ENCODE measurements at regions not wholly inside any gene's neighbourhood (a gene's known extent, or its start where the extent isn't known, plus 50 kb on each side); places are given as distances from the start of the nearest gene placed in this dataset.

DNA sequence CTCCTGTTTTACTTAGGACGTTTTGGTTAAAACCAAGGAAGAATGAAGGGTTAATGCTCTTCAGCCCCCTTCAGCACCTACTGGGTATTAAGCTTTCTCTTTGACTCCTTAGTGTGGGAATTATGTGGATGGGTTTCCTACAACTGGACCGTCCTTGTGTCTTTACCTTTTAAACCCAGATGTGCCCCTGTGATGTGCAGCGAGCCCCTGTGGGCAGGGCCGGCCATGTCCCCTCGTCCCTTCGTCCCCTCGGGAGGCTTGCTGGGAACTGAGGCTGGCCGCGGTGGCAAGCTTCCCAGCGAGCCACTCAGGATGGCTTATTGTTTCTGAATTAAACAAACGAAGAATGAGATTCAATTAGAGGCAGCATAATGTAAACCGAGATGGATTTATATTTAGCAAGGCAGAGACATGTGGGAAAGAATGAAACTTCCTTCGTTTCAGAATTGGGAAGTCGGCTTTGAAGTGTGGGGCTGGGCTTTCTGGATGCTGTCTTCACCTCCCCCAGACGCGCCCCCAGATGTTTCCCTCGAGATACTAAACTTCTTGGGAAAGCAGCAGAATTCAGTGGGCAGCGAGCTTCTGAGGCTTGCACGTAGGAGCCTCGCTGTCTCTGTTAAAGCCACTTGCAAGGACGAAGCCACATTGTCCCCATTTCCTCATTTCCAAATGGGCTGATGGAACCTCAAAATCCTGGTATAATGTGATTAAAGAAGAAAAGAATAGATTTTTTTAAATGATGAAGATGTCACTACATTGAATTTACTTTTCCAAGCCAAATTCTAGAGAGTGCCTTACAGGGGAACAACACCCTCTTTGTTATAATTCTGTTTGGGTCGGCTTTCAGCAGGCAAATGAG lies 146.0 kb downstream of the VAPA start:
- DNase-seq, result no peak

DNA sequence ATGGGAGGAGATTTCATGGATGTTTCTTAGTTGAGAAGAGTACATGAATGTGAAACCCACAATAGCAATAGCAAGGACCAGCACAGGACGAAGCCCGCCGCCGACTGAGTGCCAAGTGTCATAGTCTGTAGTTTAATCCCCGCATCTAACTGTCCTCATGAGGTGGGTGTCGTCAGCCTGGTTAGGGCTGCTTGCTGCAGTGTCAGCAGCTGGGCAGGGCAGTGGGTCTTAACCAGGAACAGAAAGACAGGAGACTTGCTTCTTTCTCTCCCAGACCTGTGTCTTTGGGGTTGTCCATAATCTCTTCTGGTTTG lies 146.6 kb downstream of the VAPA start:
- no peak for DNase-seq

DNA sequence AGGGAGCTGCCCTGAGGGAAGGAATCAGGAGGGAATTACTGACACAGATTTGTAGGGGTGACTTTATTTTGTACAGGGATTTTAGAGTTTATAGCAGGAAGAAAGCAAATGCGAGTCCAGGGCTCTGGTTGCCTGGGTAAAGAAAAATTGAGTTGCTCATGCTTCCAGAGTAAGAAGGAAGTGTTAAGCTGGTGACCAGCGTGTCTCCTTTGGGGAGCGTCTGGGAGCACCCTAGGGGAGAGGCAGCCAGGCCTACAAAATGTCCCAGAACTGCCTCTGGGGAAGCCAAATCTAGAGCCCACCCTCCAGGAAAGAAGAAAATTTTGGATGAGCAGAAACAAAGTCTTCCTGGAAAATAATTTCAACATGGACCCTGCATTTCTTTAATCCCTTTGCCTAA lies 147.0 kb downstream of the VAPA start:
- no peak for DNase-seq

DNA sequence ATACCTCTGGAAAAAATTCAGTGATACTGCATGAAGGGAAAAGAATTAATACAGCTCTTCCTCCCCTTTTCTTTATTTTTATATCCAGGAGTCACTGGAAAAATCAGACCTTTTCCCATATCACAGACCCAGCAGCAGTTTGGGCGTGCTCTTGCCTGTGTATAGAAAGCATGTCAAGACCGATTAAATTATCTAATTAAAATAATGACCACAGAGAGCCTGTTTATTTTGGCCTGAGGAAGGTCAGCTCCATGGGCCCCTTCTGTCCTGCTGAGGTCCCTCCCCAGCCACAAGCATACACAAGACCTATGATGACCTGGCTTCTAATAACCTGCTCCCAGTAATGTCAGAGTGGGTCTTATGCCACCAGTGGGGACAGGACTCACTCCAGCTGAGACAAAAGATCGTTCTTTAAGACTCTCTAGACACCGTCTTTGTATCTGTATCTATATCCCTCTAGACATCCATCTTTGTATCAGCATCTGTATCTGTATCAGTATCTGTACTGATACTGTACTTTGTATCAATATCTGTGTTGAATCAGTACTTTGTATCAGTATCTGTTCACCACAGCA lies 147.8 kb downstream of the VAPA start:
- DNase-seq, result no peak

DNA sequence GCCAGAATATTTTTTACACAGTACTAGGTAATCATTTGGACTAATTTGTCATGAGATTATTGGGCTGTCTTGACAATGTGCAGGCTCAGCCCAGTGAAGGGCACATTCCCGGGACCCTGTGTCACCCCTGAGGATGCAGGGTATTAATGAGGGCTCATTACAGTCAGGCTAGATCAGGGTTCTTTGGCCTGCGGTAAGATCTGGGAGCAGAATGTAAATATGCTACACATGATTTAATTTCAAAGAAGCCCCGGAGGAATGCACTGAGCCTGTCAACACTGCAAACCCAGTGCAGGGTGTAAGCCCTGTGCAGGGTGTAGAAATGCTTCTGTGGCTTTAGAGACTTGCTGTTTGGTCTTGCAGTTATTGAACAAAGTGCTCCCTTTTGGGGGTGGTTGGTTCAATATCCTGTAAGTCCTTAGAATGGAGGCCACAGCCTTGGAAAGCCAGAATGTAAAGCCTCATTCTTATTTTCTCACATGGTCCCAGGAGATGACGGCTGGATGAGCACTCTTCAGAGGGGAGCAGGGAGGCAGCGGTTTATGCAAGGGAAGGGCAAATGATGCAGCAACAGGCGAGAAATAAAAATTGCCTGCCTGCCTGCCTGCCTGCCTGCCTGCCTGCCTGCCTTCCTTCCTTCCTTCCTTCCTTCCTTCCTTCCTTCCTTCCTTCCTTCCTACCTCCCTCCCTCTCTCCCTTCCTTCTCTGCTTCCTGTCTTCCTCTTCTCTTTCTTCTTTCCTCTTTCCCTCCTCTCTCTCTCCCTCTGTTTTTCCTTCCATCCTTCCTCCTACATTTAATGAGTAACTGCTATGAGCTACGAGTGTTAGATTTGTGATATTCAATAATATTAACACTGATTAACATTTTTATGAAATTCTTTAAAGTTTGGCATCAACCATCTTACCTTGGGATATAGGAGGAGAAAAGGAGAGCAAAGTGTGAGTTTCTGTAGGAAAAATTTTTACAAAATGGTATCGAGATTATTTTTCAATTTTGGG lies 148.8 kb downstream of the VAPA start:
- DNase-seq, result no peak

DNA sequence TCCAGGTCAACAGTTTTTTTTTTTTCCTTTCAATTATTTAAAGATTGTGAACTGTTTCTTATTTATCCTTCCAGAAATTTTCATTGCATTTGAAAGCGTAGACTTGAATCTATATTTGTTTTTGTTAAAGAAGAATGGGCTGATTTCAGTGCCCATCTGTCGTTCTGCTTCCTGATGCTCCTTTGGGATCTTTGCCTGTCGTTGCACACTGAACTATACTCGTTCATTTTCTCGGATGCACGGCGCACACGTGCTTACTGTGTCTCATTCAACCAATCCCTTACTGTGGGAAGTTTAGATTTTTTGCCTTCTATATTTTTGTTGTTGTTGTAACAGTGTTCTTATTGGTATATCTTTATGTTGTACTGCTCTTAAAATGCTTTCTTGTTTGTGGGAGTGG lies 149.7 kb downstream of the VAPA start:
- no peak for DNase-seq

DNA sequence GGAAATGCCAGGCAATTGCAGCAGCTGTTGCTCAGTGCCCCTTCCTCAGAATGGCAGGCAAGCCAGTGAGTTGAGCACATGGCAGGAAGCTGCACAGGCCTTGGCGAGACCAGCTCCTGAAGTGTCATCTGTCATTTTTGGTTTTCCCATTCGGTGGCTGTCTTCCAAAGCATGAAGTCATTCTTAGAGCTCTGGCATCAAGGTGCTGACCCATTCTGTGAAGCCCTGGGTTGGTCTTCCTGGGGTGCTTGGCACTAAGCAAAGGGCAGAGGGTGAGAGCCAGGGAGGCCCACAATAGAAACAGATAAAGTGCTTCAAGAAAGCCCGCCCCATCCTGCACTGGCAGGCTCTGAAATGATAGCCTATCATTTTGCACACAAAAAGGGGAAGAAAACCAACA lies 150.5 kb downstream of the VAPA start:
- no peak for DNase-seq

DNA sequence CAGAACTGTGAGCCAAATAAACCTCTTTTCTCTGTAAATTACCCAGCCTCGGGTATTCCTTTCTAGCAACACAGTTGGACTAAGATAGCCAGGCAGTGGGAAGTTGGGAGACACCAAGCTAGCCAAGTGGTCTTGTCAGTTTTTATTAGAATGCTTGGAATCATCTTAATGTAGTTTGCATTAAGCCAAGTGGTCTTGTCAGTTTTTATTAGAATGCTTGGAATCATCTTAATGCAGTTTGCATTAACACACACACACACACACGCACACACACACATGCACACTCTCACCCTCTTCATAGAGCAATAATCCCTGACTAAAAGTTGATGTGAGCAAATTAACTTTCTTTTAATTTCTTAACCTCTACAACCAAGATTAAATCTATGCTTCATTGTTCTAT lies 151.5 kb downstream of the VAPA start:
- no peak for DNase-seq

DNA sequence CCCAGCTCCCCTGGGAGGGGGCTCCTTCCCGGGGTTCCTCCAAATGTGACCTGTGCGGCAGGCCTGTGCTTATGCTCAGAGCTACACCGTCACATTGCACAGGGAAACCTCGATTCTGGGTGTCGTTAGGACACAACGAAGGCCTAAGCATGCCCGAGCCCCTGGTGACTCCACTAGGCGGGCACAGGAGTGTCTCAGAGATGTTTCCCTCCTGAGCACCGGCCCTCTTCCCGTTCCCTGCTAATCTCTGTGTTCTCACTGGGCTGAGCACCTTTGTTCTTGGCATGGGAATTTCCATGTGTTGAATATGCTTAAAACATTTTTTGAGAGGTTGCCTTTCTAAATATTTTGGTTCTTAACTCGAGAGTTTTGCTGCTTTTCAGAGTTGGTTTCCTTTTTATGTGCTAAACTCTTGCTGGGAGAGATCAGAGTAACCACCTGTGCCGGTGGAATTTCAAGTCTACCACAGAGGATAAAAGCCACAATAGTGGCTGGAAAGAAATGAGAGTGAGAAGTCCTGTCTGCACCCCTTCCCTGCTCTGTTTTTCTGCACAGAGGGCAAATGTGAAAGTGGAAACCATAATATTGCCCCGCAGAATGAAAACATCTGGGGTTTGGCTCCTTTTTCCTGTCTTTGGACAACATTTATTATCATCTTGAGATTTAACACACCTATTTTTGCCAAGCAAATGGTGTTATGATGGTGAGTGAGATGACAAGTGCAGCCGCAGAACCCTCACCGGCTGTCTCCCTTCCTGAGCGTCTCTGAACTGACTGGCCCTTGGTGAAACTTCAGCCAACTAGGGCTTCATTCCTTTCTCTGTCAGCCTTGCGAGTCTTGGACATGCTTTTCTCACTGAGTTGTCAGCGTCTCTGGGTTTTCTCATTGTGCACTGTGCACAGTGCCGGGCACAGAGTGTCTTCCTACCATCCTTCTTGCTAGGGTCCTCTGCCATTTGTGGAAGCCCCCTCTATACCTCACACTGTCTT lies 154.1 kb downstream of the VAPA start:
- DNase-seq, result no peak

DNA sequence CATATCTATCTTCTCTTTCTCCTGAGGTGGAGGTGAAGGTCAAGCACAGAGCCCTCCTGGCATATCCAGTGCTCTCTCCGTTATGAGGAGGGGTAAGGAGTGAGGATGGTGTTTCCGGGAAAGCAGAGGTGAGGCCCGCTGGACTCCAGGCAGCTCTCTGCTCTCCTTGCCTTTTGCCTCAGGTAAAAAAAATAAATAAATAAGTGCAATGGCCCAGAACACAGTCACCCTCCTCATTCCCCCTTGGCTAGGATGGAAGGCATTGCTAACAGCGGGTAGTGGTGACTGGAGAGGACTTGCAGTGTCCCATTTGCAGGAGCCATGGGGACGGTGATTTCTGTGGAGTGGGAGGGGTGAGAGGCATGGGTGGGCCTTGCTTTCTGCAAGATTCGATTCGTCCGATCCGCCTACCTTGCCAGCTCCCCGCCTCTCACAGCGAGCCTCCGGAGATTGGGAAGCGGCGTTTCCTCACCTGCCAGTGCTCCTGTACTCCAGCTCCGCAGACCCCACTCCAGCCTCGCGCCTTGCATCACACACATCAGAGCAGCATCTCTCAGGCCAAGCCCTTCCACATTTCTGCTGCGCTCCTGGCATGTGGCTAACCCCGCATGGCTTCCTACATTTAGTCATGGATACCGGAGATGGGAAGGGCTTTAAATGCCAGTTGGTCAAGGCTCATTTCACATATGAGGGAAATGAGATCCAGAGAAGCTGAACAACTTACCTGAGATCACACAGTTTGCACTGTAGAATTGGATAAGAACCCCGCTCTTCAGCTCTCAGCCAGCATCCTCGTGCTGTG lies 155.2 kb downstream of the VAPA start:
- no peak for DNase-seq

DNA sequence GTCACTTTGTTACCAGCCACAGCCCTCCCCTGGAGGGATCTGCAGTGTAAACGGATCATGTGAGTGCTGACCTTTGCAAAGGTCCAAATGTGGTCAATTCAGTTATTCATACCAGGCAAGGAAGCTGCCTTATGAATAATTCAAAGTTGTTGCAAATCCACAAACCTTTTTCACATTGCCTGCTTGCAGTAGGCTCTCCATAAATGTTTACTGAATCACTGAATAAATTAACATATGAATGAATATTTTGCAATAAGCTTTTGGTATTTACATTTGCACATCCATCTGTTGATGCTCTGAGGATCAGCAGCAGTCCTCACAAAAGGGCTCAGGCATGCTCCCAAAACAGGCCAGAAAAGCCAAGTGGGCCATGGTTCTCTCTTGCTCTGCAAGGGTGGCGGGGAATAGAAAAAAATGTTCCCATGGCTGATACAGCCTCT lies 156.8 kb downstream of the VAPA start:
- no peak for DNase-seq

DNA sequence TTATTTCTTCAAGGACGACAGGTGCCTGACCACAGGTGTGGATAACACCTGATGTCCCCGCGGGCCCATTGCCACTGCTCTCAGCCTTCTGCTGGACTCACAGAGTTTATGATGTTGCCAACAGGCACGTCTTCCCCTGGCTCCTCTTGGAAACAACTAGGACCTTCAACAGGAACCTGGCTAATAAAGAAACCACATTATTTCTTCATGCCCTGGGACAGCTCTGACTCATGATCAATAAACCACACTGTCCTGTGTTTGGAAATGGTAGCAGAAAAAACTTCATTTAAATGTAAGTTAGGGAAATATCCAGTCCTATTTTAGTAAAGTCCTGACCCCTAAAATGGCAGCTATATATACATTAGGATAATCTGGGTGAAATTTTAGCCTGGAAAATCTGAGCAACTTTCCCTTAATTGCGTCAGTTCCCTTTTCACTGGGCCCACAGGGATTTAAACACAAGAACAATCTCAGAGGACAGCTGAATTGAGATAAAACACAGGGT lies 158.9 kb downstream of the VAPA start:
- DNase-seq, result no peak

DNA sequence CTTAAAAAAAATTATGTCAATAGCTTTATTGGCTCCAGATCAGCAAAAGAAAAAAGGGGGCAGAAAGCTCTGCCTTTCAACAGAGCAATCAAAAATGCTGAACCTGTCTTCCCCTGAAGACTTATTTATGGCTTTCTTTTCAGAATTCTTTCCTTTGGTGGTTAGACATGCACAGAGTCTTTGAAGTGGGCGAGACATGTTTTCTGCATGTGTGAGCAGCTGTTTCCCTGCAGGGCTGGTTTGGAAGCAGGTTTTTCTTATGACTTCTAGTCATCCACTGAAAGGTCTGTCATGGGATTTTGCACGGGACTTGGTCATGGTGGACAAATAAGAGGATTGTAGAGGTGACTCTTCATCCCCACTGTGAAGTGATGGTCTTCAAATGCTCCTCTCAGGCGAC lies 160.3 kb downstream of the VAPA start:
- no peak for DNase-seq

DNA sequence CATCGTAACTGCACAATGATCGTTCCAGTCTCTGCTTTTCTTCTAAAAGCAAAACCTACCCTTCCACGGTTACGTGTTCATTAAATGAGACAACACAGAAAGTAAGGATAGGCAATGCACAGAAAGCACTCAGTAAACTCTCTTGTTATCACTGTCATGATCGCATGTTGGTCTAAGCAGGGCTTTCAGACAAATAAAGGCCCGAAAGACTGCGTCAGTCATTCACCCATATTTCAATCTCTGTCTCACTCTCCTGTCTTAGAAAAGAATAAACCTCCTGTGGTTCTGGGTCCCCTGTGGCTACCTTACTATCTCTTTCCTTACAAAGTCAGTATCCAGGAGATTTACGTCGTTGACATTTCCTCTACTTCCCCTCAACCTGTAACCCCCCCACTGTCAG lies 160.9 kb downstream of the VAPA start:
- no peak for DNase-seq

DNA sequence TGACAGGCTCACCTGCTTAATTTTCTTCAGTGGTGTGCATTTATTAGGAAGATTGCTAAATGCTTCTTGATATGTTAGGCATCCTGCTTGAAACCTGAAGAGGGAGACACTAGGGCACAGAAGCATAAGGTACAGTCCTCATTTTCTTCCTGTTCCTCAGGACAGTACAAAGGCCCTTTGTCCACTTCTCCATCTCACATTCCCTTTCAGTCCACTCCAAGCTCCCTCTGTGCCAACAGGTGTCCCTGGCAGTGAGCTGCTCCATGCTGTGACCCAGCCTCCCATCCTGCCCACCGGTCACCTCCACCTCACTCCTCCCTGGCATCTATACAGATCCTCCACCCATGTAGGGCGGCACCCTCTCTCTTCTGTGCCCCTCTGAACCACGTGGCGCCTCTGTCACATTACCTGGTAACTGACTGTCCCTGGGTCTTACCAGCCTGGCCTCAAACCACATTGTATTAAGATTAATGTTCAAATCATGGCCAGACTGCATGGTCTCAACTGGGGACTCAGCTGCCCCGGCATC lies 162.8 kb downstream of the VAPA start:
- DNase-seq, result no peak

DNA sequence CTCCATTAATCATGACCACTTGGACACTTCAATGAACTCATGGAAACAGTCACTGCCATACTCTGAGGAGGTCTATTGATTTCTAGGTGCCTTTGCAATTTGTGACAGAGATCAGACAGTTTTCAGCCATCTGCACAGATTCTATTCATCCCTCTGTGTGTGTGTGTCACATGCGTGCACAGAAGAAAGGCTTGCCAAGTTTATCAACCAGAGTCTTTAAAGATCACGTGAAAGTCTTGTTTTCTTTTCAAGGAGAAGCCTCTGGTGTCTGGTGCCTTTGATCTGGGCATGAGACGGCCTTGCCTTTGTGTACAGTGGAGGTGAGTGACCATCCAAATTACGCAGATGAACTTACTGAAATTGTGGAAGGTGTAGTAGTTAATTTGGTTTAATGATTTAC lies 164.2 kb downstream of the VAPA start:
- no peak for DNase-seq

DNA sequence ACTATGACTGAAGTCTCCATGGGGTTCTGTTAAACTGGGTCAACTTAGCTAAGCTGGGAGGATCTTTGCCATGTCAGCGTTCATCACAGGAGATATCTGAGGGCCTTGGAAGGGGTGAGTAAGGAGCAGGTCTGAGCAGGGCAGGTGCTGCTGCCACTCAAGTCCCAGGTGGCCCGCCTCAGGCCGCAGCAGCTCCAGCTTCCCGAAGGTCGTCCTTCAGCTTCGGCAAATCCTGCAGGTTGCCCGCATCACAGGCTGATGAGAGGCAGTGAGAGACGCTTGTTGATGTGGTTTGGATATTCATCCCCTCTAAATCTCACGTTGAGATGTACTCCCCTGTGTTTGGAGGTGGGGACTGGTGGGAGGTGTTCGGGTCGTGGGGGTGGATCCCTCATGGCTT lies 166.6 kb downstream of the VAPA start:
- DNase-seq, result no peak

DNA sequence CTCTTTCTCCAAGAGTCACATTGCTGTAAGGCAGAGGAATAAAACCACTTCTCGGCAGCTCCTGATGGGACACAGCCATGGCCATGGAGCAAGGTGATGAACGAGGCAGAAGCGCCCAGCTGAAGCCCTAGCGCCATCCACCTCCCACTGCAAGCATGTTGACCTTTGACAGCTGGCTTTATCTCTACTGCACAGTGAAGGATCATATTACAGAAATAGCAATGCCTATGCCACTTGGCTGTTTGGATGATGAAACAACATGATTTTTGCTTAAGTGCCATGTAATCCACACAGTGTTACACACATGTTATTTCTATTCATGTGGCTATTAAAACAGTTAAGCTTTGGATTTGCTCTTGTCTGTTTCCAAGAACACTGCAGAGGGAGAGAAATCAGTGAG lies 167.7 kb downstream of the VAPA start:
- DNase-seq, result no peak

DNA sequence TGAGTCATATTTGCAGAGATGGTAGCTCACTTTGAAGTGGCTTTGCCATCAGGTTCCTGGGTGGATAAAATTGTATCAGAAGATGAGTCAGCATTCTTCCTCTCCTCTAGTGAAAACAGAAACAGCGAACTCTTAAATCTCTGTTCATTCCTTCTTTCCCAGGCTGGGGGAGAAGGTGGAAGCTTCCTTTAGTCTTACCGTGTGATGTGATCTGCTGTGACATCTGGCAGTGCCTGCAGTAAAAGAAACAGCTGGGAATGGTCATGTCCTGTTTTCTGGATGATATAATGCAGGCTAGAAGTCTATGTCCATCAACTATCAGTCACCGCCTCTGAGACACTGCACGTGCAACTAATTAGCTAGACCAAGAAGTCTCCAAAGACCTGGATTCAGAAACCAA lies 171.6 kb downstream of the VAPA start:
- DNase-seq, result no peak

DNA sequence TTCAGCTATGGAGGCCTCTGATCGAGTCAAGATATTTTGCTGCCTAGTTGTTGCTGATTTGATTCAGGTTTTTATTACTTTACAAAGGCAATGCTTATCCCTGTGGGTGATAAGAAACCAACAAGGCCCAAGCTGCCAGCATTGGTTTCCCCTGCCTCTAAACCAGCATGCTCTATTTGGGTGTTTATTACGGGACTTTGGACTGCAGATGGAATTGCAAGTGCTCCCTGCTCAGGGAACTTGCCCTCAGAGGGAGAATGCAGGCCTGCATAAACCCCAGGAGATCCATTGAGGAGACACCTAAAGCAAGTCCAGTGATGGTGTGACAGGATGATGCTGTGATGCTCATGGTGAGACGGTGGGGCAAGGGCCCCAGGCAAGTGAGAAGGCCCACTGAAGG lies 172.1 kb downstream of the VAPA start:
- no peak for DNase-seq

Measured in amniotic stem cell (primary cell).